ENCODE measurements at regions not wholly inside any gene's neighbourhood (a gene's known extent, or its start where the extent isn't known, plus 50 kb on each side); places are given as distances from the start of the nearest gene placed in this dataset.

- no peaks in the 10 kb centered on the region for H3K27me3 Mint-ChIP-seq (ENCODE audit: low read depth)
- no peak overlapping the region for H3K4me3 Mint-ChIP-seq
- H3K36me3 Mint-ChIP-seq (ENCODE audit: low read depth), result no peaks in the 10 kb centered on the region
- no peak for DNase-seq (ENCODE audit: low spot score)
- no peaks in the 10 kb centered on the region for H3K4me1 Mint-ChIP-seq (ENCODE audit: low read depth)
- H3K9me3 Mint-ChIP-seq, result no peaks in the 10 kb centered on the region
- no peak overlapping the region for H3K27ac Mint-ChIP-seq
Observed at GRCh38 chr2:18169121-18169892, 290.8 kb downstream of the KCNS3 start.

- H3K4me1 Mint-ChIP-seq (ENCODE audit: low read depth), result no peaks in the 10 kb centered on the region
Observed at GRCh38 chr2:18167871-18168270, 289.4 kb downstream of the KCNS3 start.

GRCh38 chr2:18161681-18162080, 283.2 kb downstream of the KCNS3 start:
- no peaks in the 10 kb centered on the region for H3K4me1 Mint-ChIP-seq (ENCODE audit: low read depth)
- no peaks in the 10 kb centered on the region for H3K27me3 Mint-ChIP-seq (ENCODE audit: low read depth)
- H3K27ac Mint-ChIP-seq, result no peak overlapping the region
- H3K4me3 Mint-ChIP-seq, result no peak overlapping the region
- no peak for DNase-seq (ENCODE audit: low spot score)
- no peaks in the 10 kb centered on the region for H3K36me3 Mint-ChIP-seq (ENCODE audit: low read depth)
- no peaks in the 10 kb centered on the region for H3K9me3 Mint-ChIP-seq

More at GRCh38 chr2:18167871-18168270, 289.4 kb downstream of the KCNS3 start:
- Mint-ChIP-seq H3K4me3 (no peak overlapping the region), H3K36me3 (ENCODE audit: low read depth) (no peaks in the 10 kb centered on the region), H3K27ac (no peak overlapping the region), H3K9me3 (no peaks in the 10 kb centered on the region), H3K27me3 (ENCODE audit: low read depth) (no peaks in the 10 kb centered on the region)
- no peak for DNase-seq (ENCODE audit: low spot score)

- H3K27ac Mint-ChIP-seq, result no peak overlapping the region
Observed at GRCh38 chr2:18159896-18160295, 281.4 kb downstream of the KCNS3 start.

GRCh38 chr2:18156421-18156820, 278.0 kb downstream of the KCNS3 start:
- H3K27ac Mint-ChIP-seq, result no peak overlapping the region
- no peaks in the 10 kb centered on the region for H3K9me3 Mint-ChIP-seq
- H3K36me3 Mint-ChIP-seq (ENCODE audit: low read depth), result no peaks in the 10 kb centered on the region
- no peak overlapping the region for H3K4me3 Mint-ChIP-seq
- no peaks in the 10 kb centered on the region for H3K27me3 Mint-ChIP-seq (ENCODE audit: low read depth)
- DNase-seq (ENCODE audit: low spot score), result no peak
- H3K4me1 Mint-ChIP-seq (ENCODE audit: low read depth), result no peaks in the 10 kb centered on the region

More at GRCh38 chr2:18159896-18160295, 281.4 kb downstream of the KCNS3 start:
- no peaks in the 10 kb centered on the region for H3K9me3 Mint-ChIP-seq
- DNase-seq (ENCODE audit: low spot score), result no peak
- no peaks in the 10 kb centered on the region for H3K36me3 Mint-ChIP-seq (ENCODE audit: low read depth)
- no peaks in the 10 kb centered on the region for H3K27me3 Mint-ChIP-seq (ENCODE audit: low read depth)
- H3K4me3 Mint-ChIP-seq, result no peak overlapping the region
- H3K4me1 Mint-ChIP-seq (ENCODE audit: low read depth), result no peaks in the 10 kb centered on the region

- no peak overlapping the region for H3K4me3 Mint-ChIP-seq
- no peak overlapping the region for H3K27ac Mint-ChIP-seq
- DNase-seq (ENCODE audit: low spot score), result no peak
- H3K9me3 Mint-ChIP-seq, result no peaks in the 10 kb centered on the region
- no peaks in the 10 kb centered on the region for H3K36me3 Mint-ChIP-seq (ENCODE audit: low read depth)
- H3K27me3 Mint-ChIP-seq (ENCODE audit: low read depth), result no peaks in the 10 kb centered on the region
- H3K4me1 Mint-ChIP-seq (ENCODE audit: low read depth), result no peaks in the 10 kb centered on the region
Observed at GRCh38 chr2:18156002-18156401, 277.5 kb downstream of the KCNS3 start.

GRCh38 chr2:18154812-18155211, 276.3 kb downstream of the KCNS3 start:
- DNase-seq (ENCODE audit: low spot score), result no peak
- H3K4me3 Mint-ChIP-seq, result no peak overlapping the region
- H3K4me1 Mint-ChIP-seq (ENCODE audit: low read depth), result no peaks in the 10 kb centered on the region
- no peaks in the 10 kb centered on the region for H3K36me3 Mint-ChIP-seq (ENCODE audit: low read depth)
- H3K27me3 Mint-ChIP-seq (ENCODE audit: low read depth), result no peaks in the 10 kb centered on the region
- no peaks in the 10 kb centered on the region for H3K9me3 Mint-ChIP-seq
- H3K27ac Mint-ChIP-seq, result no peak overlapping the region

- no peak for DNase-seq (ENCODE audit: low spot score)
- Mint-ChIP-seq H3K27ac (no peak overlapping the region), H3K4me1 (ENCODE audit: low read depth) (no peaks in the 10 kb centered on the region), H3K27me3 (ENCODE audit: low read depth) (no peaks in the 10 kb centered on the region), H3K36me3 (ENCODE audit: low read depth) (no peaks in the 10 kb centered on the region), H3K9me3 (no peaks in the 10 kb centered on the region), H3K4me3 (no peak overlapping the region)
Observed at GRCh38 chr2:18154259-18154658, 275.8 kb downstream of the KCNS3 start.

- Mint-ChIP-seq H3K4me1 (ENCODE audit: low read depth) (no peaks in the 10 kb centered on the region), H3K27me3 (ENCODE audit: low read depth) (no peaks in the 10 kb centered on the region), H3K4me3 (no peak overlapping the region), H3K27ac (no peak overlapping the region), H3K36me3 (ENCODE audit: low read depth) (no peaks in the 10 kb centered on the region), H3K9me3 (no peaks in the 10 kb centered on the region)
- DNase-seq (ENCODE audit: low spot score), result no peak
Observed at GRCh38 chr2:18153741-18154140, 275.3 kb downstream of the KCNS3 start.

GRCh38 chr2:18151237-18151636, 272.8 kb downstream of the KCNS3 start:
- H3K27ac Mint-ChIP-seq, result no peak overlapping the region
- no peaks in the 10 kb centered on the region for H3K9me3 Mint-ChIP-seq
- no peaks in the 10 kb centered on the region for H3K27me3 Mint-ChIP-seq (ENCODE audit: low read depth)
- no peak overlapping the region for H3K4me3 Mint-ChIP-seq
- no peak for DNase-seq (ENCODE audit: low spot score)
- H3K36me3 Mint-ChIP-seq (ENCODE audit: low read depth), result no peaks in the 10 kb centered on the region
- no peaks in the 10 kb centered on the region for H3K4me1 Mint-ChIP-seq (ENCODE audit: low read depth)

- no peaks in the 10 kb centered on the region for H3K27me3 Mint-ChIP-seq (ENCODE audit: low read depth)
- no peaks in the 10 kb centered on the region for H3K36me3 Mint-ChIP-seq (ENCODE audit: low read depth)
- no peak overlapping the region for H3K4me3 Mint-ChIP-seq
- no peak overlapping the region for H3K27ac Mint-ChIP-seq
- no peaks in the 10 kb centered on the region for H3K9me3 Mint-ChIP-seq
- DNase-seq (ENCODE audit: low spot score), result no peak
- H3K4me1 Mint-ChIP-seq (ENCODE audit: low read depth), result no peaks in the 10 kb centered on the region
Observed at GRCh38 chr2:18149660-18150246, 271.3 kb downstream of the KCNS3 start.

- no peaks in the 10 kb centered on the region for H3K9me3 Mint-ChIP-seq
Observed at GRCh38 chr2:18136881-18137475, 258.5 kb downstream of the KCNS3 start.

GRCh38 chr2:18133310-18133709, 254.8 kb downstream of the KCNS3 start:
- no peak overlapping the region for H3K27ac Mint-ChIP-seq
- no peak for DNase-seq (ENCODE audit: low spot score)
- peaks cover 2% of the 10 kb centered on the region for H3K27me3 Mint-ChIP-seq (ENCODE audit: low read depth)
- no peak overlapping the region for H3K4me3 Mint-ChIP-seq
- H3K36me3 Mint-ChIP-seq (ENCODE audit: low read depth), result no peaks in the 10 kb centered on the region
- no peaks in the 10 kb centered on the region for H3K9me3 Mint-ChIP-seq
- H3K4me1 Mint-ChIP-seq (ENCODE audit: low read depth), result peaks cover 5% of the 10 kb centered on the region

More at GRCh38 chr2:18136881-18137475, 258.5 kb downstream of the KCNS3 start:
- no peak for DNase-seq (ENCODE audit: low spot score)
- no peak overlapping the region for H3K4me3 Mint-ChIP-seq
- no peaks in the 10 kb centered on the region for H3K36me3 Mint-ChIP-seq (ENCODE audit: low read depth)
- H3K4me1 Mint-ChIP-seq (ENCODE audit: low read depth), result peaks cover 5% of the 10 kb centered on the region
- no peak overlapping the region for H3K27ac Mint-ChIP-seq
- H3K27me3 Mint-ChIP-seq (ENCODE audit: low read depth), result no peaks in the 10 kb centered on the region

- DNase-seq (ENCODE audit: low spot score), result no peak
Observed at GRCh38 chr2:18132697-18133096, 254.2 kb downstream of the KCNS3 start.

More at GRCh38 chr2:18132697-18133096, 254.2 kb downstream of the KCNS3 start:
- peaks cover 2% of the 10 kb centered on the region for H3K27me3 Mint-ChIP-seq (ENCODE audit: low read depth)
- H3K4me3 Mint-ChIP-seq, result no peak overlapping the region
- H3K36me3 Mint-ChIP-seq (ENCODE audit: low read depth), result no peaks in the 10 kb centered on the region
- no peak overlapping the region for H3K27ac Mint-ChIP-seq
- no peaks in the 10 kb centered on the region for H3K9me3 Mint-ChIP-seq
- peaks cover 5% of the 10 kb centered on the region for H3K4me1 Mint-ChIP-seq (ENCODE audit: low read depth)

Data from T-helper 2 cell treated with Interferon-gamma antibody and Interleukin-4, amounts not matched to agents 5 μg/mL and 100 μg/mL, for 36 hours (primary cell).